K562 (cell line): ENCODE measurements at regions not wholly inside any gene's neighbourhood (a gene's known extent, or its start where the extent isn't known, plus 50 kb on each side); places are given as distances from the start of the nearest gene placed in this dataset.

Experiments used
- CBX2 ChIP-seq: fragments of 200-600 bp; sonication (generic); IDR thresholded peaks from one replicate; pipeline ENCODE4 v1.6.1; 2012; ENCODE audit warnings: mild to moderate bottlenecking, low read length, inconsistent platforms; ENCODE audit not compliant: insufficient read depth, poor library complexity, severe bottlenecking
- EZH2 ChIP-seq: IDR thresholded peaks from 2 replicates; pipeline ENCODE4 v1.6.1; 2012; ENCODE audit warnings: low read depth, mild to moderate bottlenecking, inconsistent platforms, low read length, borderline replicate concordance
- HNRNPUL1 ChIP-seq: fragments of 200-400 bp; formaldehyde crosslinking; IDR thresholded peaks from 2 replicates; pipeline ENCODE4 v1.6.1; 2017; ENCODE audit warnings: low read length
- POLR2AphosphoS5 ChIP-seq: IDR thresholded peaks from 2 replicates; pipeline ENCODE4 v1.6.1; 2011; ENCODE audit warnings: mild to moderate bottlenecking, low read depth, low read length, moderate library complexity; ENCODE audit not compliant: control insufficient read depth, insufficient read depth
- SNRNP70 ChIP-seq: fragments of 200-400 bp; formaldehyde crosslinking; optimal IDR thresholded peaks from 2 replicates; pipeline ENCODE3; 2017; ENCODE audit warnings: low read depth, low read length
- ZNF280A ChIP-seq: fragments of 450-650 bp; IDR thresholded peaks from 2 replicates; pipeline ENCODE4 v1.6.1; 2018; ENCODE audit warnings: mild to moderate bottlenecking, low read depth; ENCODE audit not compliant: partially characterized antibody

- TF ChIP-seq CBX2 (no peak), EZH2 (no peak), ZNF280A (no peak), SNRNP70 (no peak), POLR2AphosphoS5 (no peak), HNRNPUL1 (no peak)
Observed at GRCh38 chr4:135670548-135670947, 1469.0 kb upstream of the PABPC4L start.
